GM10248 (cell line): ENCODE measurements at regions not wholly inside any gene's neighbourhood (a gene's known extent, or its start where the extent isn't known, plus 50 kb on each side); places are given as distances from the start of the nearest gene placed in this dataset.
"Not testable (repeated sequence)": the region's sequence is repeated elsewhere in the genome, so short reads cannot be mapped to it uniquely, and the experiment has no call there.

Experiments
- CTCF ChIA-PET: fragments of 300-600 bp; sonication (Branson Sonifier 250); formaldehyde crosslinking; extraction: SDS; loops from one replicate; lab custom pipeline; 2021; ENCODE audit warnings: antibody characterized with exemption; lab: Yijun Ruan, JAX
- POLR2A ChIA-PET: fragments of 350-650 bp; sonication (Branson Sonifier 250); formaldehyde crosslinking; extraction: SDS; loops from one replicate; lab custom pipeline; 2020; ENCODE audit warnings: antibody characterized with exemption; lab: Yijun Ruan, JAX
- DNase-seq: peaks from one replicate; pipeline ENCODE4 v3.0.0; 2012; ENCODE audit errors: extremely low spot score
- TF ChIP-seq, protein P1 (sequence below): IDR thresholded peaks from 2 replicates; pipeline ENCODE4 v1.5.1; 2012; ENCODE audit warnings: mild to moderate bottlenecking, low read depth; ENCODE audit errors: extremely low read depth, missing control alignments, control extremely low read depth

DNA sequence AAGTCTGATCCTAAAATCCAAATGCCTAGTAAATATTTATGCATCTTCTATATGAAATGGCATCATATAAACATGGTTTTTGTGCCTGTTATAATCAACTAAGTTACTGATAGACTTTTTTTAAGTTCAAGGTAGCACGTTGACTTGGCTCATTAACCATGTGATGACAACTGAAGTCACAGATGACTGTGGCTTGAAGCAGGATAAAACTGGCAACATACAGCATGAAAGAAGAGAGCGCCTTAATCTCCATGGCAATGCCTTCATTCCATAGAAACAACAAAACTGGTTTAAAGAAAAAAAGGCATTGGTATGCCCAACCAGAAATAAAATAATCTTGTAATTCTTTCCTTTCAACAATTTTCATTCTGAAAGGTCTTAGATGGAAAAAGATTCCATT is 188.9 kb upstream of the CDK1 start:
- TF ChIP-seq, protein P1, sequence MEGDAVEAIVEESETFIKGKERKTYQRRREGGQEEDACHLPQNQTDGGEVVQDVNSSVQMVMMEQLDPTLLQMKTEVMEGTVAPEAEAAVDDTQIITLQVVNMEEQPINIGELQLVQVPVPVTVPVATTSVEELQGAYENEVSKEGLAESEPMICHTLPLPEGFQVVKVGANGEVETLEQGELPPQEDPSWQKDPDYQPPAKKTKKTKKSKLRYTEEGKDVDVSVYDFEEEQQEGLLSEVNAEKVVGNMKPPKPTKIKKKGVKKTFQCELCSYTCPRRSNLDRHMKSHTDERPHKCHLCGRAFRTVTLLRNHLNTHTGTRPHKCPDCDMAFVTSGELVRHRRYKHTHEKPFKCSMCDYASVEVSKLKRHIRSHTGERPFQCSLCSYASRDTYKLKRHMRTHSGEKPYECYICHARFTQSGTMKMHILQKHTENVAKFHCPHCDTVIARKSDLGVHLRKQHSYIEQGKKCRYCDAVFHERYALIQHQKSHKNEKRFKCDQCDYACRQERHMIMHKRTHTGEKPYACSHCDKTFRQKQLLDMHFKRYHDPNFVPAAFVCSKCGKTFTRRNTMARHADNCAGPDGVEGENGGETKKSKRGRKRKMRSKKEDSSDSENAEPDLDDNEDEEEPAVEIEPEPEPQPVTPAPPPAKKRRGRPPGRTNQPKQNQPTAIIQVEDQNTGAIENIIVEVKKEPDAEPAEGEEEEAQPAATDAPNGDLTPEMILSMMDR: no peak
- POLR2A ChIA-PET: no interaction called here
- CTCF ChIA-PET: no interaction called here

DNA sequence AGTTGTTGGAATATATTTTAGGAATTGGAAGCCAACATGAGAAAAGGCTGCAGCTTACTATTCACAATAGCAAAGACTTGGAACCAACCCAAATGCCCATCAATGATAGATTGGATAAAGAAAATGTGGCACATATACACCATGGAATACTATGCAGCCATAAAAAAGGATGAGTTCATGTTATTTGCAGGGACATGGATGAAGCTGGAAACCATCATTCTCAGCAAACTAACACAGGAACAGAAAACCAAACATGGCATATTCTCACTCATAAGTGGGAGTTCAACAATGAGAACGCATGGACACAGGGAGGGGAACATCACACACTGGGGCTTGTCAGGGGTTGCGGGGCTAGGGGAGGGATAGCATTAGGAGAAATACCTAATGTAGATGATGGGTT is 192.1 kb upstream of the ANK3 start:
- DNase-seq, POLR2A ChIA-PET: not testable (repeated sequence)
- CTCF ChIA-PET: interaction anchor here (0.7 kb wide), 1 partner anchor 236 kb away, joined by 3 read pairs; no protein-coding TSS in a partner anchor

More for the DNA sequence above, 188.9 kb upstream of the CDK1 start:
- no peak for DNase-seq

DNA sequence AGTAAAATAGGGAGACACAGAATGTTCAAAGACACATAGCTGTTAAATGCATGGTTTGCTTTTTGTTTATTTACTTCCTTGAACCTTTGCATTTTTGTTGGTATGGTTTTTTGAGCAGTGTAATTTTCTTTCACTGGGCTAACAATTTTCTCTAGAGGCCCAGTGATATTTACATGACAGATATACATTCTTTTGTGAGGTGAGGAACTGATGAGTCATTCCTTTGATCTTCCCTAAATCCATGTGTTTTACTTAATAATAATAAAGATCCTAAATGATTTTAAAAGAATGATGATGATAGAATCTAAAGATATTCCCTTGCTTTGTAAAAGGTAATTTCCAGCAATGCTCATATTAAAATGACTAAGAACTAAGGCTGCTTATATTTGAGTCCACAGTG is 188.5 kb upstream of the ANK3 start:
- TF ChIP-seq, protein P1: no peak
- CTCF ChIA-PET: no interaction called here
- no peak for DNase-seq
- POLR2A ChIA-PET: no interaction called here

GRCh38 chr10:60576130-60577069 is 186.7 kb upstream of the ANK3 start:
- no peak for DNase-seq
- TF ChIP-seq, protein P1: no peak
- ChIA-PET POLR2A (no interaction called here), CTCF (interaction anchor here (1.0 to 1.3 kb wide), 3 partner anchors 13 to 38 kb away, joined by 3 to 4 read pairs (median 3); no protein-coding TSS in a partner anchor)

GRCh38 chr10:60575105-60575504 is 185.4 kb upstream of the ANK3 start:
- ChIA-PET POLR2A (no interaction called here), CTCF (no interaction called here)
- TF ChIP-seq, protein P1: no peak
- no peak for DNase-seq

- TF ChIP-seq, protein P1: no peak
- DNase-seq: no peak
- ChIA-PET POLR2A (no interaction called here), CTCF (no interaction called here)
Measured at GRCh38 chr10:60574388-60574787, 184.7 kb upstream of the ANK3 start.

DNA sequence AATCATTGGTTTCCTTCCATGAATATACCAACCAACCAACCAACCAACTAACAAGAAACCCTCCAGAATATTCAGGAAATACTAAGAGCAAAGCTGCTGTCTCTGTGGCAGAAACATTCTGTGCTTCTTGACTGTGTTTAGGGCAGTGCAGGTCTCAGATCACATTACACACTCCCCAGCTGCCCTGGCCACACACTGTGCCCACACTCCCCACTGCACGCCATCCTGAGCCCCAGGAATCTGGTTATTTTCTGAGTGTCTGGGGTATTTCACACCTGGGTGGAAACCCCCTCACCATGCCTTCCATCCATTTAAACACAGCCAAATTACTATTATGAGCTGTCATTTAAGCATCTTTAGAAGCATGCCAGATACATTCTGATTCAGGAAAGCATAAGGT is 183.7 kb upstream of the ANK3 start:
- TF ChIP-seq, protein P1: no peak
- CTCF ChIA-PET: no interaction called here
- no peak for DNase-seq
- POLR2A ChIA-PET: no interaction called here
